ENCODE measurements at regions not wholly inside any gene's neighbourhood (a gene's known extent, or its start where the extent isn't known, plus 50 kb on each side); places are given as distances from the start of the nearest gene placed in this dataset.

- Histone ChIP-seq H3K27ac (ENCODE audit: low read depth, low read length) (no peak overlapping the region), H2AFZ (ENCODE audit: low read depth, low read length, severe bottlenecking) (no peak overlapping the region), H3K9ac (ENCODE audit: low read length) (no peak overlapping the region), H3K9me3 (ENCODE audit: insufficient read depth, low read length) (no peaks in the 10 kb centered on the region), H3F3A (ENCODE audit: insufficient read depth) (no peaks in the 10 kb centered on the region), H3K9me2 (replicated peaks; ENCODE audit: insufficient read depth, low read length) (no peaks in the 10 kb centered on the region), H3K4me3 (ENCODE audit: insufficient read depth, low read length, poor library complexity, severe bottlenecking) (no peak overlapping the region), H3K79me2 (ENCODE audit: insufficient read depth, low read length) (no peaks in the 10 kb centered on the region), H3K4me2 (ENCODE audit: low read depth, low read length, poor library complexity, severe bottlenecking) (no peak overlapping the region), H3K36me3 (ENCODE audit: low read length) (no peaks in the 10 kb centered on the region), H3K27me3 (ENCODE audit: low read length) (no peaks in the 10 kb centered on the region), H4K20me1 (ENCODE audit: low read depth, low read length) (no peaks in the 10 kb centered on the region)
- TF ChIP-seq CTCF (IDR thresholded peaks at IDR 0.05; ENCODE audit: insufficient read depth, low read length, poor library complexity, severe bottlenecking) (no peak), EZH2phosphoT487 (conservative IDR thresholded peaks at IDR 0.05; ENCODE audit: low read length) (no peak)
Measured at GRCh38 chr17:77555741-77556291, 402.7 kb upstream of the TNRC6C start.

- no peaks in the 10 kb centered on the region for H3K9me3 ChIP-seq (ENCODE audit: insufficient read depth, low read length)
- no peaks in the 10 kb centered on the region for H3K79me2 ChIP-seq (ENCODE audit: insufficient read depth, low read length)
- no peaks in the 10 kb centered on the region for H3K9me2 ChIP-seq (replicated peaks; ENCODE audit: insufficient read depth, low read length)
- H3K4me2 ChIP-seq (ENCODE audit: low read depth, low read length, poor library complexity, severe bottlenecking), result no peak overlapping the region
- H3F3A ChIP-seq (ENCODE audit: insufficient read depth), result no peaks in the 10 kb centered on the region
- no peaks in the 10 kb centered on the region for H3K36me3 ChIP-seq (ENCODE audit: low read length)
- H3K4me3 ChIP-seq (ENCODE audit: insufficient read depth, low read length, poor library complexity, severe bottlenecking), result no peak overlapping the region
- no peak overlapping the region for H3K27ac ChIP-seq (ENCODE audit: low read depth, low read length)
- H3K9ac ChIP-seq (ENCODE audit: low read length), result no peak overlapping the region
- no peaks in the 10 kb centered on the region for H4K20me1 ChIP-seq (ENCODE audit: low read depth, low read length)
- TF ChIP-seq EZH2phosphoT487 (conservative IDR thresholded peaks at IDR 0.05; ENCODE audit: low read length) (no peak), CTCF (IDR thresholded peaks at IDR 0.05; ENCODE audit: insufficient read depth, low read length, poor library complexity, severe bottlenecking) (no peak)
- no peaks in the 10 kb centered on the region for H3K27me3 ChIP-seq (ENCODE audit: low read length)
- H2AFZ ChIP-seq (ENCODE audit: low read depth, low read length, severe bottlenecking), result no peak overlapping the region
Measured at GRCh38 chr17:77556383-77557061, 402.0 kb upstream of the TNRC6C start.

GRCh38 chr17:77558846-77559626, 399.5 kb upstream of the TNRC6C start:
- Histone ChIP-seq H3K36me3 (ENCODE audit: low read length) (no peaks in the 10 kb centered on the region), H3K9me2 (replicated peaks; ENCODE audit: insufficient read depth, low read length) (no peaks in the 10 kb centered on the region), H3K79me2 (ENCODE audit: insufficient read depth, low read length) (no peaks in the 10 kb centered on the region), H3K9me3 (ENCODE audit: insufficient read depth, low read length) (no peaks in the 10 kb centered on the region), H3K27me3 (ENCODE audit: low read length) (no peaks in the 10 kb centered on the region), H3F3A (ENCODE audit: insufficient read depth) (no peaks in the 10 kb centered on the region), H2AFZ (ENCODE audit: low read depth, low read length, severe bottlenecking) (no peak overlapping the region), H4K20me1 (ENCODE audit: low read depth, low read length) (no peaks in the 10 kb centered on the region), H3K4me2 (ENCODE audit: low read depth, low read length, poor library complexity, severe bottlenecking) (no peak overlapping the region), H3K4me3 (ENCODE audit: insufficient read depth, low read length, poor library complexity, severe bottlenecking) (no peak overlapping the region), H3K9ac (ENCODE audit: low read length) (no peak overlapping the region), H3K27ac (ENCODE audit: low read depth, low read length) (no peak overlapping the region)
- no peak for TF ChIP-seq EZH2phosphoT487 (conservative IDR thresholded peaks at IDR 0.05; ENCODE audit: low read length)
- no peak for TF ChIP-seq CTCF (IDR thresholded peaks at IDR 0.05; ENCODE audit: insufficient read depth, low read length, poor library complexity, severe bottlenecking)
